Epithelial cell of prostate (primary cell): ENCODE measurements at regions not wholly inside any gene's neighbourhood (a gene's known extent, or its start where the extent isn't known, plus 50 kb on each side); places are given as distances from the start of the nearest gene placed in this dataset.
"Not testable (repeated sequence)": the region's sequence is repeated elsewhere in the genome, so short reads cannot be mapped to it uniquely, and the experiment has no call there.

Source experiments
- DNase-seq: peaks from one replicate; pipeline ENCODE4 v3.0.0-alpha.2; 2011; ENCODE audit warnings: low read depth, low spot score
- H3K27ac ChIP-seq: fragments of 450-650 bp; 2 replicates; pipeline ENCODE4 v1.5.1; 2017; ENCODE audit warnings: mild to moderate bottlenecking

GRCh38 chr6:97778290-97779038, 495.4 kb upstream of the MMS22L start:
- no peak overlapping the region for H3K27ac ChIP-seq
- no peak for DNase-seq

GRCh38 chr6:97779039-97779766, 496.2 kb upstream of the MMS22L start:
- not testable (repeated sequence) for DNase-seq, H3K27ac ChIP-seq

- DNase-seq, result no peak
These were observed 508.0 kb upstream of the MMS22L start for GRCh38 chr6:97790926-97791590.

GRCh38 chr6:97805596-97805995, 522.6 kb upstream of the MMS22L start:
- no peak overlapping the region for H3K27ac ChIP-seq
- DNase-seq, result no peak

More at GRCh38 chr6:97790926-97791590, 508.0 kb upstream of the MMS22L start:
- no peak overlapping the region for H3K27ac ChIP-seq

- H3K27ac ChIP-seq, result no peak overlapping the region
- no peak for DNase-seq
These were observed 529.9 kb upstream of the MMS22L start for GRCh38 chr6:97812940-97813339.

GRCh38 chr6:97813889-97814567, 531.0 kb upstream of the MMS22L start:
- H3K27ac ChIP-seq, result no peak overlapping the region

GRCh38 chr6:97815301-97815812, 532.3 kb upstream of the MMS22L start:
- no peak overlapping the region for H3K27ac ChIP-seq
- no peak for DNase-seq

More at GRCh38 chr6:97813889-97814567, 531.0 kb upstream of the MMS22L start:
- no peak for DNase-seq

GRCh38 chr6:97816526-97816925, 533.5 kb upstream of the MMS22L start:
- no peak overlapping the region for H3K27ac ChIP-seq
- no peak for DNase-seq

- DNase-seq, result no peak
- no peak overlapping the region for H3K27ac ChIP-seq
These were observed 536.7 kb upstream of the MMS22L start for GRCh38 chr6:97819710-97820109.

GRCh38 chr6:97820400-97820799, 537.4 kb upstream of the MMS22L start:
- H3K27ac ChIP-seq, result no peak overlapping the region

GRCh38 chr6:97822632-97823031, 539.6 kb upstream of the MMS22L start:
- DNase-seq, result no peak
- no peak overlapping the region for H3K27ac ChIP-seq

More at GRCh38 chr6:97820400-97820799, 537.4 kb upstream of the MMS22L start:
- DNase-seq, result no peak

- DNase-seq, result no peak
- no peak overlapping the region for H3K27ac ChIP-seq
These were observed 558.7 kb upstream of the MMS22L start for GRCh38 chr6:97841763-97842162.

GRCh38 chr6:97842521-97842920, 559.5 kb upstream of the MMS22L start:
- no peak for DNase-seq
- H3K27ac ChIP-seq, result no peak overlapping the region

- no peak overlapping the region for H3K27ac ChIP-seq
- DNase-seq, result no peak
These were observed 566.4 kb upstream of the MMS22L start for GRCh38 chr6:97849390-97849789.

- DNase-seq, result no peak
These were observed 567.6 kb upstream of the MMS22L start for GRCh38 chr6:97850458-97851212.

GRCh38 chr6:97863697-97864096, 580.7 kb upstream of the MMS22L start:
- H3K27ac ChIP-seq, result no peak overlapping the region
- no peak for DNase-seq

More at GRCh38 chr6:97850458-97851212, 567.6 kb upstream of the MMS22L start:
- no peak overlapping the region for H3K27ac ChIP-seq

GRCh38 chr6:97864366-97864765, 581.4 kb upstream of the MMS22L start:
- no peak overlapping the region for H3K27ac ChIP-seq
- DNase-seq, result no peak

GRCh38 chr6:97864826-97865225, 581.8 kb upstream of the MMS22L start:
- H3K27ac ChIP-seq, result peak overlapping the region; percentile 39
- no peak for DNase-seq

GRCh38 chr6:97865612-97866011, 582.6 kb upstream of the MMS22L start:
- no peak for DNase-seq
- peak overlapping the region; percentile 39 for H3K27ac ChIP-seq
